SK-N-SH (cell line): ENCODE measurements at regions not wholly inside any gene's neighbourhood (a gene's known extent, or its start where the extent isn't known, plus 50 kb on each side); places are given as distances from the start of the nearest gene placed in this dataset.

Experiments
- CTCF ChIA-PET: fragments of 300-600, 350-600 bp; formaldehyde crosslinking; extraction: SDS; loops from one replicate; lab custom pipeline; 2021; lab: Yijun Ruan, JAX
- POLR2A ChIA-PET: fragments of 350-600 bp; sonication (Branson Sonifier 250); formaldehyde crosslinking; extraction: SDS; loops from one replicate; lab custom pipeline; 2020; ENCODE audit warnings: antibody characterized with exemption, inconsistent platforms; lab: Yijun Ruan, JAX
- DNase-seq: peaks from one replicate; pipeline ENCODE4 v3.0.0; 2012
- H2AFZ ChIP-seq: fragments of 200-600 bp; sonication (generic); 2 replicates; pipeline ENCODE4 v1.8.1; 2016; ENCODE audit warnings: antibody characterized with exemption, mild to moderate bottlenecking, low read depth
- H3F3A ChIP-seq: fragments of 200-600 bp; sonication (generic); replicated peaks from 2 replicates; pipeline ENCODE3; 2016; ENCODE audit warnings: antibody characterized with exemption, mild to moderate bottlenecking; ENCODE audit not compliant: insufficient read depth
- H3K27ac ChIP-seq, 2 experiments: fragments of 200-500 bp in 1 of 2; fragments of 200-600 bp in 1 of 2; sonication (Bioruptor generic) in 1 of 2; sonication (generic), shearing (Covaris generic) in 1 of 2; 2 replicates each; pipeline versions ENCODE4 v1.5.1 to v1.6.1; 2014 to 2016; ENCODE audit warnings: low read depth in 2 of 2, inconsistent platforms in 1 of 2, low read length in 1 of 2, mild to moderate bottlenecking in 1 of 2, mixed read lengths in 1 of 2
- H3K27me3 ChIP-seq: fragments of 200-600 bp; sonication (generic), shearing (Covaris generic); 2 replicates; pipeline ENCODE4 v1.6.1; 2016; ENCODE audit warnings: mixed run types; ENCODE audit not compliant: insufficient read depth
- H3K36me3 ChIP-seq, 2 experiments: fragments of 200-500 bp in 1 of 2; fragments of 200-600 bp in 1 of 2; sonication (Bioruptor generic) in 1 of 2; sonication (generic) in 1 of 2; replicated peaks in 1 of 2; 2 replicates each; pipeline versions ENCODE3 to v1.5.1; 2014 to 2016; ENCODE audit warnings: low read length in 1 of 2, mild to moderate bottlenecking in 1 of 2; ENCODE audit not compliant: insufficient read depth in 2 of 2, control insufficient read depth in 1 of 2
- H3K4me1 ChIP-seq, 2 experiments: fragments of 200-500 bp in 1 of 2; fragments of 200-600 bp in 1 of 2; sonication (Bioruptor generic) in 1 of 2; sonication (generic), shearing (Covaris generic) in 1 of 2; 2 replicates each; pipeline versions ENCODE4 v1.5.1 to v1.6.1; 2014 to 2016; ENCODE audit warnings: low read depth in 1 of 2, low read length in 1 of 2, mixed run types in 1 of 2; ENCODE audit not compliant: insufficient read depth in 2 of 2, control insufficient read depth in 1 of 2
- H3K4me2 ChIP-seq: fragments of 200-600 bp; sonication (generic), shearing (Covaris generic); 2 replicates; pipeline ENCODE4 v1.6.1; 2017; ENCODE audit warnings: mixed run types
- H3K4me3 ChIP-seq, 2 experiments: fragments of 200-500 bp in 1 of 2; fragments of 200-600 bp in 1 of 2; sonication (Bioruptor generic) in 1 of 2; sonication (generic), shearing (Covaris generic) in 1 of 2; 2 replicates each; pipeline versions ENCODE4 v1.5.1 to v1.8.1; 2014 to 2016; ENCODE audit warnings: low read depth in 2 of 2, inconsistent platforms in 1 of 2, low read length in 1 of 2, mild to moderate bottlenecking in 1 of 2, mixed read lengths in 1 of 2, moderate library complexity in 1 of 2
- H3K79me2 ChIP-seq: fragments of 200-600 bp; sonication (generic); 2 replicates; pipeline ENCODE4 v1.8.1; 2017; ENCODE audit warnings: mild to moderate bottlenecking; ENCODE audit not compliant: insufficient read depth
- H3K9ac ChIP-seq: fragments of 200-600 bp; sonication (generic); 2 replicates; pipeline ENCODE4 v1.6.1; 2017; ENCODE audit warnings: mixed run types
- H3K9me2 ChIP-seq: fragments of 200-600 bp; sonication (generic); 2 replicates; pipeline ENCODE4 v1.6.1; 2017; ENCODE audit warnings: mixed run types
- H3K9me3 ChIP-seq: fragments of 200-600 bp; sonication (generic); 2 replicates; pipeline ENCODE4 v1.6.1; 2017; ENCODE audit warnings: mixed run types, mild to moderate bottlenecking, moderate library complexity
- H4K20me1 ChIP-seq: fragments of 200-600 bp; sonication (generic); 2 replicates; pipeline ENCODE4 v1.6.1; 2017; ENCODE audit warnings: mild to moderate bottlenecking, mixed run types; ENCODE audit not compliant: insufficient read depth
- ELF1 ChIP-seq: IDR thresholded peaks from 2 replicates; pipeline ENCODE4 v1.4.0; 2012
- EZH2phosphoT487 ChIP-seq: fragments of 200-600 bp; sonication (generic); IDR thresholded peaks from 2 replicates; pipeline ENCODE4 v1.6.1; 2017; ENCODE audit warnings: low read depth, mixed run types, mild to moderate bottlenecking, antibody characterized with exemption, moderate library complexity, borderline replicate concordance
- FOXM1 ChIP-seq: IDR thresholded peaks from 2 replicates; pipeline ENCODE4 v1.4.0; 2012; ENCODE audit warnings: low read depth, mild to moderate bottlenecking
- JUND ChIP-seq: IDR thresholded peaks from 2 replicates; pipeline ENCODE4 v1.4.0; 2012
- MXI1 ChIP-seq: IDR thresholded peaks from 2 replicates; pipeline ENCODE4 v1.6.1; 2012; ENCODE audit warnings: mild to moderate bottlenecking, low read depth, low read length, improper control_type of control experiment
- NFIC ChIP-seq: IDR thresholded peaks from 2 replicates; pipeline ENCODE4 v1.4.0; 2012; ENCODE audit warnings: borderline replicate concordance
- NRF1 ChIP-seq: IDR thresholded peaks from 2 replicates; pipeline ENCODE4 v1.6.1; 2012; ENCODE audit warnings: low read depth, mild to moderate bottlenecking, low read length
- RAD21 ChIP-seq: IDR thresholded peaks from 2 replicates; pipeline ENCODE4 v1.6.1; 2012; ENCODE audit warnings: mild to moderate bottlenecking, low read length
- TAF1 ChIP-seq: IDR thresholded peaks from 2 replicates; pipeline ENCODE4 v1.6.1; 2012; ENCODE audit warnings: low read depth, mild to moderate bottlenecking, low read length, moderate library complexity, borderline replicate concordance
- TCF12 ChIP-seq: IDR thresholded peaks from 2 replicates; pipeline ENCODE4 v1.4.0; 2012
- YY1 ChIP-seq: IDR thresholded peaks from 2 replicates; pipeline ENCODE4 v1.4.0; 2012; ENCODE audit warnings: low read depth, mild to moderate bottlenecking
- WGBS: methylation state at CpG from one replicate; pipeline ENCODE4 v1.1.6; 2017; ENCODE audit warnings: low lambda C conversion rate; 5-methylcytosine and 5-hydroxymethylcytosine counted together
- TF ChIP-seq, protein P1 (sequence below): fragments of 200-600 bp; sonication (generic); IDR thresholded peaks from 2 replicates; pipeline ENCODE4 v1.6.1; 2017; ENCODE audit warnings: antibody characterized with exemption, mild to moderate bottlenecking, moderate library complexity
- TF ChIP-seq, protein P2 (sequence below): IDR thresholded peaks from 2 replicates; pipeline ENCODE4 v1.4.0; 2012; ENCODE audit warnings: low read depth, borderline replicate concordance
- TF ChIP-seq, protein P3 (sequence below): fragments of 150-350 bp; IDR thresholded peaks from 2 replicates; pipeline ENCODE4 v1.6.1; 2016; ENCODE audit warnings: mild to moderate bottlenecking, low read depth, low read length

DNA sequence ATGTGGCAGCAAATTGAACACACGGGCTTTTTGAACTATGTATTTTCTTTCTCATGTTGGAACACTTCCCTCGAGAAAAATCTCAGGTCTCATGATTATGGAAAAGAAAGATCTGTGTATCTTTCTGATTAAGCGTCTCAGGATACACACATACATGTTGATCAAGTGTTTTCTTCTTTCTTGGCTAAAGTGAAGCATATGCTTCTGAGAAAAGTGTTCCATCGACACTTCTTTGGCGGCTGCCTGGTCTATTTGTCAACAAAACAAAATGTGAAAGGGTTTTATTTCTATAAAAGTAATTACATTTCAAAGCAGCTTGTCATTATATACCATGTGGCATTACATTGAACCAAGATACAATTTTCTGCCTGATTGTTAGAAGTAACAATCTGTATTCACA lies 157.5 kb downstream of the DLEU7 start:
- Histone ChIP-seq H3K27me3 (no peaks in the 10 kb centered on the region), H3K9me2 (no peaks in the 10 kb centered on the region), H3K4me3 (no peak overlapping the region), H3K36me3 (no peaks in the 10 kb centered on the region), H2AFZ (no peak overlapping the region), H3K9ac (no peak overlapping the region), H3K27ac (peak overlapping the region in 1 of 2 experiments; percentile 60; a peak in 3 of 4 replicates), H3F3A (peaks cover 4% of the 10 kb centered on the region), H3K4me1 (peaks cover 7 to 8% of the 10 kb centered on the region in 2 experiments; a peak in 3 of 4 replicates), H3K9me3 (no peaks in the 10 kb centered on the region), H3K79me2 (no peaks in the 10 kb centered on the region), H3K4me2 (no peak overlapping the region), H4K20me1 (no peaks in the 10 kb centered on the region)
- CTCF ChIA-PET: interaction anchor here (1.2 to 1.3 kb wide), 2 partner anchors 9 to 226 kb away, joined by 3 read pairs; no protein-coding TSS in a partner anchor
- WGBS: 73% methylated on average over 5 of the region's 5 CpGs
- TF ChIP-seq JUND: no peak
- no peak for TF ChIP-seq NRF1
- no peak for TF ChIP-seq ELF1
- TF ChIP-seq YY1: no peak
- no peak for TF ChIP-seq TCF12
- POLR2A ChIA-PET: no interaction called here
- DNase-seq: no peak

DNA sequence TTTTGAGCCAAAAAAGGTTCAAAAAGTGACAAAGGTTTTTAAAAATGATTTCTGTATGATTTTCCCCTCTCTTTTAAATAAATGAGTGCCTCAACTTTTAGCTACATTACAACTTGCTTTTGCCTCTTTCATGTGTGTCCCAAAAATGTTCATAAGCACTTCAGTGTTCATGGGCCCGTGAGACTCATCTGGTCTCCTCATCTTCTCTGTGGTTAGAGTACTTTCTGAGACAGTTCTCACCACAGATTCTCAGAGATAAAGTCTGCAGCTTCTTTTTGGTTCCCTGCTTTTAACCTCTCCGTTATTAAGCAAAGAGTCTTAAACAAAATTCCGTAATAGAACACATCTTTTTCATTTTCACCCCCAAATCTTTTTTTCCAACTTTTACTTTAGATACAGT lies 156.9 kb downstream of the DLEU7 start:
- H3K4me3 ChIP-seq: no peak overlapping the region
- no peak overlapping the region for H2AFZ ChIP-seq
- no peaks in the 10 kb centered on the region for H3K79me2 ChIP-seq
- H3K4me2 ChIP-seq: no peak overlapping the region
- H3K9me2 ChIP-seq: no peaks in the 10 kb centered on the region
- no peaks in the 10 kb centered on the region for H3K36me3 ChIP-seq
- no peak overlapping the region for H3K27ac ChIP-seq
- H3K27me3 ChIP-seq: no peaks in the 10 kb centered on the region
- peaks cover 9% of the 10 kb centered on the region for H3F3A ChIP-seq
- TF ChIP-seq, protein P1, sequence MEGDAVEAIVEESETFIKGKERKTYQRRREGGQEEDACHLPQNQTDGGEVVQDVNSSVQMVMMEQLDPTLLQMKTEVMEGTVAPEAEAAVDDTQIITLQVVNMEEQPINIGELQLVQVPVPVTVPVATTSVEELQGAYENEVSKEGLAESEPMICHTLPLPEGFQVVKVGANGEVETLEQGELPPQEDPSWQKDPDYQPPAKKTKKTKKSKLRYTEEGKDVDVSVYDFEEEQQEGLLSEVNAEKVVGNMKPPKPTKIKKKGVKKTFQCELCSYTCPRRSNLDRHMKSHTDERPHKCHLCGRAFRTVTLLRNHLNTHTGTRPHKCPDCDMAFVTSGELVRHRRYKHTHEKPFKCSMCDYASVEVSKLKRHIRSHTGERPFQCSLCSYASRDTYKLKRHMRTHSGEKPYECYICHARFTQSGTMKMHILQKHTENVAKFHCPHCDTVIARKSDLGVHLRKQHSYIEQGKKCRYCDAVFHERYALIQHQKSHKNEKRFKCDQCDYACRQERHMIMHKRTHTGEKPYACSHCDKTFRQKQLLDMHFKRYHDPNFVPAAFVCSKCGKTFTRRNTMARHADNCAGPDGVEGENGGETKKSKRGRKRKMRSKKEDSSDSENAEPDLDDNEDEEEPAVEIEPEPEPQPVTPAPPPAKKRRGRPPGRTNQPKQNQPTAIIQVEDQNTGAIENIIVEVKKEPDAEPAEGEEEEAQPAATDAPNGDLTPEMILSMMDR: no peak
- no peak for TF ChIP-seq FOXM1
- no peak for TF ChIP-seq NRF1
- no peak for TF ChIP-seq ELF1
- no peak for TF ChIP-seq TAF1
- TF ChIP-seq, protein P2, sequence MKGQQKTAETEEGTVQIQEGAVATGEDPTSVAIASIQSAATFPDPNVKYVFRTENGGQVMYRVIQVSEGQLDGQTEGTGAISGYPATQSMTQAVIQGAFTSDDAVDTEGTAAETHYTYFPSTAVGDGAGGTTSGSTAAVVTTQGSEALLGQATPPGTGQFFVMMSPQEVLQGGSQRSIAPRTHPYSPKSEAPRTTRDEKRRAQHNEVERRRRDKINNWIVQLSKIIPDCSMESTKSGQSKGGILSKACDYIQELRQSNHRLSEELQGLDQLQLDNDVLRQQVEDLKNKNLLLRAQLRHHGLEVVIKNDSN: no peak
- TF ChIP-seq EZH2phosphoT487: no peak
- TF ChIP-seq NFIC: no peak
- TF ChIP-seq, protein P3, sequence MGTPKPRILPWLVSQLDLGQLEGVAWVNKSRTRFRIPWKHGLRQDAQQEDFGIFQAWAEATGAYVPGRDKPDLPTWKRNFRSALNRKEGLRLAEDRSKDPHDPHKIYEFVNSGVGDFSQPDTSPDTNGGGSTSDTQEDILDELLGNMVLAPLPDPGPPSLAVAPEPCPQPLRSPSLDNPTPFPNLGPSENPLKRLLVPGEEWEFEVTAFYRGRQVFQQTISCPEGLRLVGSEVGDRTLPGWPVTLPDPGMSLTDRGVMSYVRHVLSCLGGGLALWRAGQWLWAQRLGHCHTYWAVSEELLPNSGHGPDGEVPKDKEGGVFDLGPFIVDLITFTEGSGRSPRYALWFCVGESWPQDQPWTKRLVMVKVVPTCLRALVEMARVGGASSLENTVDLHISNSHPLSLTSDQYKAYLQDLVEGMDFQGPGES: no peak
- TF ChIP-seq RAD21: no peak
- no peak for TF ChIP-seq MXI1
- DNase-seq: no peak
- ChIA-PET CTCF (interaction anchor here (1.2 to 1.3 kb wide), 2 partner anchors 10 to 225 kb away, joined by 3 read pairs; no protein-coding TSS in a partner anchor), POLR2A (no interaction called here)
- H3K4me1 ChIP-seq: peaks cover 10 to 12% of the 10 kb centered on the region in 2 experiments
- H4K20me1 ChIP-seq: no peaks in the 10 kb centered on the region
- no peak overlapping the region for H3K9ac ChIP-seq
- no peaks in the 10 kb centered on the region for H3K9me3 ChIP-seq
- 89% methylated on average over 3 of the region's 3 CpGs for WGBS
